ENCODE measurements at regions not wholly inside any gene's neighbourhood (a gene's known extent, or its start where the extent isn't known, plus 50 kb on each side); places are given as distances from the start of the nearest gene placed in this dataset.

DNA sequence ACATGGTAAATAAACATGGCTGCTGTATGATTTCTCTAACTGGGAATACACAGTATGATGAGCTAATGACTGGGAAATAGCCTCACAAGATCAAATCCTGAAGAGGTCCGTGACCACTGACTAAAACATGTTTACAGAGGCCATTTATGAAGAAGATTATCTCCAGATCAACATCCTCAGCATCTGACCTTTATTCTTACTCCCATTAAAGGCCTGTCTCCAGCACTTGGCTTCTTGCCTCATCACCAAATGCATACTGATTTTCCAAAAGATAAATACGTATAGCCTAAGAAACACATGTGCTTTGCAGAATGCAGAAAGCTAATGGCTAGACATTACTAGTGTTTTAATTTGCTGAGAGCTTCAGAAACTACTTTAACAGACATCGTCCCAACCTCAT, 108.0 kb upstream of the TSLP start:
- Histone ChIP-seq H3K27me3 (ENCODE audit: insufficient read depth, low read depth, severe bottlenecking) (no peaks in the 10 kb centered on the region), H3K36me3 (no peaks in the 10 kb centered on the region), H3K4me3 (ENCODE audit: low read depth, low read length) (no peak overlapping the region), H3K9me3 (ENCODE audit: severe bottlenecking) (no peaks in the 10 kb centered on the region), H3K27ac (no peak overlapping the region)
- TF ChIP-seq, protein P1, sequence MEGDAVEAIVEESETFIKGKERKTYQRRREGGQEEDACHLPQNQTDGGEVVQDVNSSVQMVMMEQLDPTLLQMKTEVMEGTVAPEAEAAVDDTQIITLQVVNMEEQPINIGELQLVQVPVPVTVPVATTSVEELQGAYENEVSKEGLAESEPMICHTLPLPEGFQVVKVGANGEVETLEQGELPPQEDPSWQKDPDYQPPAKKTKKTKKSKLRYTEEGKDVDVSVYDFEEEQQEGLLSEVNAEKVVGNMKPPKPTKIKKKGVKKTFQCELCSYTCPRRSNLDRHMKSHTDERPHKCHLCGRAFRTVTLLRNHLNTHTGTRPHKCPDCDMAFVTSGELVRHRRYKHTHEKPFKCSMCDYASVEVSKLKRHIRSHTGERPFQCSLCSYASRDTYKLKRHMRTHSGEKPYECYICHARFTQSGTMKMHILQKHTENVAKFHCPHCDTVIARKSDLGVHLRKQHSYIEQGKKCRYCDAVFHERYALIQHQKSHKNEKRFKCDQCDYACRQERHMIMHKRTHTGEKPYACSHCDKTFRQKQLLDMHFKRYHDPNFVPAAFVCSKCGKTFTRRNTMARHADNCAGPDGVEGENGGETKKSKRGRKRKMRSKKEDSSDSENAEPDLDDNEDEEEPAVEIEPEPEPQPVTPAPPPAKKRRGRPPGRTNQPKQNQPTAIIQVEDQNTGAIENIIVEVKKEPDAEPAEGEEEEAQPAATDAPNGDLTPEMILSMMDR (IDR thresholded peaks at IDR 0.05; ENCODE audit: low read depth, low read length) = no peak
- DNase-seq = no peak

DNA sequence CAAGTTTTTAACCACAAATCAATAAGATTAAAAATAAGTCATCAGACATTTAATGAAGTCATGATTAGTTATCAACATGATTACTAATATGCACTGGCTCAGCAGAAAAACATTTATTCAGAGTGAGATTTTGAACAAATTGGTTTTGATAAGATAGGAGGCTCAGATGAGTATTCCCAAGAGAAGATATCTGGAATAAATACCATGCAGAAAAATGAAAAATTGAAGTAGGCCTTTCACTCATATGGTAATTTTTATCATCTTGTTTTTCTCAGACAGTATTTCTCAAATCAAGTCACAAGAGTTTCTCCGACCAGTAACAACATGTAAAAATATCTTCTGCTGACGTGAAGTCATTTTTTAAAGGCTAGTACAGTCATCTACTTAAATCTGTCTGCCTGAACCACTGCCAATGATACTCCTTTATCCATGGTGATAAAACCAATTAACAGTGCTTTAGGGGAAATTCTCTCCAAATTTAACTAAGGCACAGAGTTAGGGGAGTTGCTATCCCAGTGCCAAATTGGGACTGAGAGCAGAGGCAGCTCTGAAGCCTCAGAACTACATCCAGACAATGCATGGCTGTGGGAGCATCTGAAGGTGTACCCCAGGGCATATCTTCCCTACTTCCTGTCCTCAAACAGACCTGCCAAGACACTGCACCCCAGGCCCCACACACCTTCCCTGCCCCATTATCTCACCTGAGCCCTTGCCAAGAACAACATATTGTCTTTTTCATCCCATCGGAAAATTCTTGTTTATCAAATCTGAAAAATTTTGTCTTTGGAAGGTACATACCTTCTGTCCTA, 105.5 kb upstream of the TSLP start:
- TF ChIP-seq, protein P1 (IDR thresholded peaks at IDR 0.05; ENCODE audit: low read depth, low read length) = no peak
- Histone ChIP-seq H3K9me3 (ENCODE audit: severe bottlenecking) (no peaks in the 10 kb centered on the region), H3K36me3 (no peaks in the 10 kb centered on the region), H3K4me3 (ENCODE audit: low read depth, low read length) (no peak overlapping the region), H3K27ac (no peak overlapping the region), H3K27me3 (ENCODE audit: insufficient read depth, low read depth, severe bottlenecking) (no peaks in the 10 kb centered on the region)
- no peak for DNase-seq

DNA sequence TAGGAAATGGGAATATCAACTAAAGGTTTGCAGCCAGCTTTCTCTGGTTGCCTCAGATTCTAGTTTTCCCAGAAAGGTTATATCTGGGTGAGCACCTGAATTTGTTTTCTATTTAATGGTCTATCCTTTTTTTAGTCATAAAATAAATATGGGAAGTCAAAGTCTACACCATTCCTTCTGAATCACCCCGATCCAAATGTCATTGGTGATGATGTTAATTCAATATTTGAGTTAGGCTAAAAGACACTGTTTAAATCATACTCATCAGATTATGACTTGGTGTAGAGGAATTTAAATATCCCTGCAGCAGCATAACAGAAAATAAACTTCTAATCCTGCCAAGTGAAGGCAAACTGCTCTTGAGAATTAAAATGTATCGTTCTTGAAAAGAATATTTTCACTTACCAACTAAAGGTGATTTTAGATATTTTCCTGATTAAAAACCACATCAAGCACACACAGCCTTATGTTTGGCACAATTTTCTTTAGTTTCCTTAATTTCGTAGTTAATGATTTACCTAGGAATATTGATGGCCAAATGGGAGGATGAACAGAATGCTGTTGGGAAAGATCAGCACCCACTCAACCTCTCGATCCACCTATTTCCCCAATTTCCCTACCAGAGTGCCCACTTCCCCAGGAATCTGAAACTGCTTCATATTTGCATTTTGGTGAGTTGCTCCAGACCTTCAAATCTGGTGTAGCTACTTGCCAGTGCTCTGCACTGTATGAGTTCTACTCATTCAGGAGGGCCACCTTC, 103.1 kb upstream of the TSLP start:
- Histone ChIP-seq H3K27me3 (ENCODE audit: insufficient read depth, low read depth, severe bottlenecking) (no peaks in the 10 kb centered on the region), H3K36me3 (no peaks in the 10 kb centered on the region), H3K9me3 (ENCODE audit: severe bottlenecking) (no peaks in the 10 kb centered on the region), H3K27ac (no peak overlapping the region), H3K4me3 (ENCODE audit: low read depth, low read length) (no peak overlapping the region)
- TF ChIP-seq, protein P1 (IDR thresholded peaks at IDR 0.05; ENCODE audit: low read depth, low read length) = no peak
- no peak for DNase-seq

DNA sequence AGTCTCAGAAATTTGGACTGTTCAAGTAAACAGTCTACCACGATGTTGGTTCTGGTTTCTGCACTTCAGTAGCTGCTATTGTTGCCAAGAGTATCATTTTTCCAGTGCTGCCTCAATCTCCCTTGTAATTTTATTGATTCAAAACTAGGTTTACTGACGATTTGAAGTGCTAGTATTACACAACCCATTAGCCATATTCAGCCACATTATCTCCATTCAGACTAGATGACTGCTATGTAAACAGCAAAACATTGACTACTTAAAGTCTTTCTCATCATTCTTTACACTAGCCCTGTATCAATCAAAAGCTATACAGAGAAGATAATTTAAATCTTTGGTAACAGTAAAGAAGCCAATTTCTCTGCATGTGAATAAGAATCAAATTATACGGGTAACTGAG, 102.0 kb upstream of the TSLP start:
- no peak overlapping the region for H3K4me3 ChIP-seq (ENCODE audit: low read depth, low read length)
- H3K27me3 ChIP-seq (ENCODE audit: insufficient read depth, low read depth, severe bottlenecking) = peaks cover 4% of the 10 kb centered on the region
- no peaks in the 10 kb centered on the region for H3K9me3 ChIP-seq (ENCODE audit: severe bottlenecking)
- DNase-seq = no peak
- H3K27ac ChIP-seq = no peak overlapping the region
- TF ChIP-seq, protein P1 (IDR thresholded peaks at IDR 0.05; ENCODE audit: low read depth, low read length) = no peak
- no peaks in the 10 kb centered on the region for H3K36me3 ChIP-seq

DNA sequence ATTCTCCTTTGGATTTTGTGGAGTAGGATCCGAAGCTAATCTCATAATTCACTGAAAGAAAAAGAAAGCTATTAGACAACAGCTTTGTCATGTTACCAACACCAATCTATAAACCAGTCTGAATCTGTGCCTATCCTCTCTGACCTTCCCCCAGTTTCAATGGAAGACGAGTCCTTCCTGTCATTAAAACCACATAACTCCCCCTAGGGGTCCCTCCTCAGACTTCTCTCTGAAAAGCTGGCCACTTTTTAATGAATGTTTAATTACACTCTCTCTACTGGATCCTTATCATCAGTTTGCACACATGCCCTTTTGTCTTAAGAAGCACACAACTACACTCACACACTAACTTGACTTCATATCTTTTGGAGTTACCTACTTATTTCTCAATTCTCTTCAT, 98.0 kb upstream of the TSLP start:
- TF ChIP-seq, protein P1 (IDR thresholded peaks at IDR 0.05; ENCODE audit: low read depth, low read length) = no peak
- Histone ChIP-seq H3K9me3 (ENCODE audit: severe bottlenecking) (no peaks in the 10 kb centered on the region), H3K4me3 (ENCODE audit: low read depth, low read length) (no peak overlapping the region), H3K27ac (no peak overlapping the region), H3K27me3 (ENCODE audit: insufficient read depth, low read depth, severe bottlenecking) (peaks cover 4% of the 10 kb centered on the region), H3K36me3 (no peaks in the 10 kb centered on the region)
- DNase-seq = no peak
